Forelimb muscle (tissue), 1 donor: ENCODE measurements at regions not wholly inside any gene's neighbourhood (a gene's known extent, or its start where the extent isn't known, plus 50 kb on each side); places are given as distances from the start of the nearest gene placed in this dataset.

ENCODE experiments used
- DNase-seq: peaks from one replicate; pipeline ENCODE4 v3.0.0-alpha.2; 2013; ENCODE audit warnings: low read depth

DNA sequence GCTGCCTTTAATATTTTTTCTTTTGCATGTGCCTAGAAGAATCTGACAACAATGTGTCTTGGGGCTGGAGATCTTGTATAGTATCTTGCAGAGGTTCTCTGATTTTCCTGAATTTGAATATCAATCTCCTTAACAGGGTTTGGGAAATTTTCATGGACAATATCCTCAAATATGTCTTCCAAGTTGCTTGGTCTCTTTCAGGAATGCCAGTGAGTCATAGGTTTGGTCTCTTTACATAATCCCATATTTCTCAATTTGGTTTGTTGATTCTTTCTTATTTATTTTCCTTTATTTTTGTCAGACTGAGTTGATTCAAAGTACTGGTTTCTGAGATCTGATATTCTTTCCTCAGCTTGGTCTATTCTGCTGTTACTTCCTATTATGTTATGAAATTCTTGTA is 208.7 kb upstream of the GLI3 start:
- no peak for DNase-seq

DNA sequence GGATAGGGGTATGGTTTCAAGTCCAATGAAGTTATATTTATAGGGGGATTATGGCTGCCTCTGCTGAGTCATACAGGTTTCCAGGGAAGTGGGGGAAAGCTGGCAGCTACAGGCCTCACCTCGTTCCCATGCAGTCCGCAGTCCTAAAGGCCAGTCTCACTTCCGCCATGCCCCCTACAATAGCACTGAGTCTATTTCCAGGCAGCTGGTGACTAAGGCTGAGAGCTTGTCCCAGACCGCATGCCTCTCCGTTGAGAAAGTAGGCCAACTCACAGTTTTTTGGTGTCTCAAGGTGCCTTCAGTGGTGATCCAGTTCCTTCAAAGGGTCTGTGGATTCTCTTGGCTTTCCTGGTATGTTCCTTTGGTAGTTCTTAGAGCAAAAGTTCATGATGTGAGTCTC is 203.9 kb upstream of the GLI3 start:
- no peak for DNase-seq

DNA sequence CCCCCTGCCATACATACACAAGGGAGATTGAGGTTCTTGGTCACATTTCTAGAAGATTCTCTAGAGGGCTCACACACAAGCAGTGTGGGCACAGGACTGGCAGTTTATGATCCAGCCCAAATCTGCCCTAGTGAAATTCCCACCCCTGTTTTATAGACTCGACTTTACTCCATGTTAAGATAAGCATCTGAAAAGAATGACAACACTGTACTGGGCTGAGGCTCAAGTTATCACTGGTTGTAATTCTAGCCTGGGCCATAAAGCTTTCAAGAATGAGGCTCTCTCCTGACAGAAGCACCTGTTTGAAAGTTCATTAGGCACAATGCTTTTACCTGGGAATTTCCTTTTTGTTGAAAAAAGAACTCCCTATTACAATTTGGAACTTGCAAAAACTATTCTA is 195.6 kb upstream of the GLI3 start:
- no peak for DNase-seq

DNA sequence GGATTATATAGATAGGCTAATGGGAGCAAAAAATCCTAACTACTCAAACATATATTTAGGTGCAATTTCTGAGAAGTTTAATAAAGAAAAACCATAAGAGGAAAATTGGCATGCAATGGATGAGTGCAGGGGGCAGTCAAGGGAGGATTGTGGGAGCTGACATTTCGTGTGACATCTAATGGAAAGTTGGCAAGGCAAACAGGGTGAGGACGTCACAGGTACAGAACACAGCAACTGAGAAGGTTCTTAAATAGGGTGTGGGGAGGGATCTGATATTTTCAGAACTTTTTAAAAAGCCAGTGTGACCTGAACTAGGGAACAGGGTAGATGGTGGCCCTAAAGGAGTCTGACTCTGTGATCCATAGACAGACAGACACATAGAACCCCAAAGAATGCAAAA is 194.9 kb upstream of the GLI3 start:
- no peak for DNase-seq

DNA sequence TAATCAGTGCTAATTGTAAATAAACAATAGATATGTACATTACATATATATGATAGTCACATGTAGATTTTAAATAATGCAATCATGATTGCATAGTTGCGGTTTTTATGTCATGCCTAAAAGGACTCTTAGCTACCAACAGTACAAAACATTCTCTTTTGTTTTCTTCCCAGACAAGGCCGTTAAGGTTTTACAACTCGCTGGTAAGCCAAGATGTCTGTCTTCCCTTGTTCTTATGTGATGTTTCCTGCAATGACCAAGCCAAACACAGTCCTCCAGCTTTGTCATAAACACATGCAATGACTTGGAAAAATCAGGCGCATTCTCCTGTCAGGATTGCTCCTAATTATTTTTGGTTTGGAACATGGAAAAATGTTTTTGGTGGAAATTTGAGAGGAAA is 192.3 kb upstream of the GLI3 start:
- no peak for DNase-seq

DNA sequence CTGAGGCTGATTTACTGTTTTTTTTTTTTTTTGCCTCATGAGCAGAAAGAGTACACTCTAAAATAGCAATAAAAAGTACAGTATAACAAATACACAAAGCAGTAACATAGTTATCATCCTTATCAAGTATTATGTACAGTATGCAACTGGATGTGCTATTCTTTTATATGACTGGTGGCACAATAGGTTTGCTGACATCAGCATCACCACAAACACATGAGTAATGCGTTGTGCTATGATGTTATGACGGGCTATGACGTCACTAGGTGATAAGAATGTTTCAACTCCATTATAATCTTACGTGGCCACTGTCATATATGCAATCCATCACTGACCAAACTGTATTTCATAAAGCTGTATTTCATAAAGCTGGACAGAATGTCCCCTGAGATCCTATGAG is 189.2 kb upstream of the GLI3 start:
- no peak for DNase-seq

DNA sequence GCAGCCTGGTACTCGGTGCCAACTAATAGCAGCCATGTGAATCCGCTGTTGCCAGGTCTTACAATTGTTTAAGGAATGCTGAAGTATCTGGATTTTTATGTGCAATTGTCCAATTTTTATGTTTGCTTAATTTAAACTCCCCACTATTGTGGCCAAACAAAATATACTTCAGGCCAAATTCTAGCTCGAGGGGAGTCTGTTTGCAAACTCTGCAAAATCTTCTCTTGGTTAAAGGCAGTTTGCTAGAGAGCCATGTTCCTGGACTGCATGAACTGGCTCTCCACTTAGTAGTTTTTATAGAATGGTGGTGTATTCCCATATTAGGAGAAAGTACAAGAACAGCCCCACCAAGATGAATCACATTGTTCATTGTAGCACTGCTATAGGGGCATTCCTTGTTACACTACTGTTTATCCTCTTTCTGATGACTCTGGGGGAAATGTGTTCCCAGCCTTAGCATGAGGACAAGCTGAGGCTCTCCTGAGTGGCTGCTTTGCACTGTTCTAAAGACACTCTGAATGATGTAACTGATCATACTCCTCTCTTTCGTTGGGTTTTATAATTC is 178.0 kb upstream of the GLI3 start:
- no peak for DNase-seq

DNA sequence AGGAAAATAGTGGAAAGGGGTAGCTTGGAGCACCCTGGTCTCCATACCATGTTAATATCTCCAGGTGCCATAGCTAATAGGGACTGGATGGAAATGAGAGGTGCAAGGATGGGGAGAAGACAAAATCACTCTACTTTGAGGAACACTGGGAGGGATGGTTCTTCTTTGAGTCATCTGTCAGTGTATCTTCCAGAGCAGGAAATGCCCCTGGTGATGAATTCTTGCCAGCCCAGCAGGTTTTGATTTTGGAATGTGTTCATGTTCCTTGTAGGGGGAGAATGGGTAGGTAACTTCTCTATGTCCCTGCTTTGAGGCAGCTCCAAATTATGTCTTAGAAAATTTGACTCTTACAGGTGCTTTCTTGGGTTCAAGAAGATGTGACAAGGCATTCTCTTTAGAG is 177.0 kb upstream of the GLI3 start:
- no peak for DNase-seq

DNA sequence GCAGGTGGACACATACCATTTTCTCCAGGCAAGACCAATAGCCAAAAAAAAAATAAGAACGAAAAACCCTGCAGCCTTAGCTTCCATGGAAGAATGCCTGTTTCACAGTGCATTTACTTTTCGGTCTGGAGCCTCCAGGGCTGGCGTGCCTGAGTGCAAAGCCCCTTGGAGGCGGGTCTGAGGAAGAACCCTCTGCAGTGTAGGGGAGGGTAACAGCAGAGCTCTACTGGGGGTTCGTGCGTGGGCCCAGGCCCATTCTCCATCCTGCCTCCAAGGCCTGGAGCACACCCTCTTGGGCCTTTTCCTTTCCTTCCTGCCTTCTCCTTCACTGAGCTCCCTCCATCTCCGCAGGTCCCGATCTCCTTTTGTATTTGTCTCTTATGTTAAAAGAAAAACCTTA is 172.3 kb upstream of the GLI3 start:
- no peak for DNase-seq

DNA sequence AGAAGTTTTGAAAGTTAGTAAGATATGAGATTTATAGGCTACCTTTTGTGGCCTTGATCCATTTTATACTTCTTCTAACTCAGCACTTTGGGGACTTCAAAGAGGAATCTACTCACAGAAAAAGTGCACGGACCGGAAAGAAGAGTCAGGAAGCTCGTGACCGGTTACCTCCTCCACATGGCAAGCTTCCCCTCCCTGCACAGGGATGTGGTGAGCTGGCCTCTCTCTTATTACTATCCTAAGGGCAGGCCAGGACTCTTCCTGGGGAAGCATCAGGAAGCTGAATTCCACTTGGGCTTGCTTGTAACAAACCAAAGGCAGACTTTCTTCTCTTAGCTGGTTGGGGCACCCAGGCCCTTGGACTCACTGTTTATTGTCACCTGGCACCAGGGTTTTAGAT is 170.8 kb upstream of the GLI3 start:
- DNase-seq = no peak

DNA sequence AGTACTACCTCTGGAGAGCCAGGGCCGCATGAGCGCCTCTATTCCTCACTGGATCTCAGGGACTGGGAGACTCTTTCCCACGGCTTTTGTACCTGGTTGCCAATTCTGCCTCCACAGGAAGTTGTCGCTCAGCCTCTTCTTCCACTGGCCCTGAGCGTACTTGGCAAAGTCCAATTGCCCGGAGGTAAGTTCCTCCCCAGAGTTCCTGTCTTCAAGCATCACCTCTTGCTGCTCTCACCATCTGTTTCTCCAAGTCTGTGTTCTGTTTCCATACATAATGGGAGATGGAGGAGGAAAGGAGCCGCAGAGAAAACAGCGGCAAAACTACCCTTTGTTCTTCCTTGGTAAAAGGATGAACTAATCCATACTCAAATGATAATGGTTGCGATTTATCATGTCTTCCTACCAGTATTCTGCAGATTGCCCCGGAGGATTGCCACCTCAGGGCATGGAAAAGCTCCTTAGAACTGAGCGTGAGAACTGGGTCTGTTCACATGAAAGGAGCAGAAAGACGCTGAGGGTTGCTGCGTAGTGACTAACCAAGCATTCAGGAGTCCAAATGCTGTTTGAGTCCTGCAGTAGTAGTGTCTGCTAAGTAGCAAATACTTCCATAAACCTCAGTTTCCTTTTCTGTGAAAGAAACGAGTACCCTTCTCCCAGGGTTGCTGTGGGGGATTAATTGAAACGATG is 170.2 kb upstream of the GLI3 start:
- DNase-seq = no peak

DNA sequence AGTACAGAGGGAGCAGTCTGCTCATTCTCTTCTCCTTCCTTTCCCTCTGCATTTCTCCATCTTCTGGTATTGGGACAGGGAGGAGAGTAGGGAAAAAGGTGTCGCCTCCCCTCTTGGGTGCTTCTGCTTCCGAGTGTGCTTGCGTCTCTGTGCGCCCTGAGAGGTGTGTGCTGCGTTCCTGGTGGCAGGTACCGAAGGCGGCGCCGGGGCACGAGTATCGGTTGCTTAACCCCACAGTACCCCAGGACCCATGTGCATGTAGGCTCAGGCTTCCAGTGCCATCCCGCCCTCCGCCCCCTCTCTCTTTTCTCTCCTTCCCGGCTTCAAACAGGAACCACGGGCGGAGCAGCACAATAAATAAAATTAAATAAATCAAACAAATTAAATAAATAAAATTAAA is 169.3 kb upstream of the GLI3 start:
- DNase-seq = no peak

DNA sequence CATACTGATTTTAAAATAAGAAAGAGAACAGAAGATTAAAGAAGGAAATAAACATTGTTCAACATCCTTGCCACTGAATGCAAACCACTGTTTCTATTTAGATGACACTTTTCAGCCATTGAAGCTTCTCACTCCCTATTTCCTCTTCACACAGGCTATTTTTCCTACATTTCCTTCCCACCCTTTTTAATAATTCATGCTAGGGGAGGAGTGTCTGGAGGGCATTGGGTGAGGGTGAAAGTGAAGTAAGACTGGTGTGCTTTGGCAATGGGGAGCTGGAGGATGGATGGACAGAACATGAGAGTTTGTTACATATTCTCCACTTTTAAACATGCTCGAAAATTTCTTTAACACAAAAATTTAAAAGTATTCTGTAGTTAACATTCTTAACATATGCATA is 168.8 kb upstream of the GLI3 start:
- DNase-seq = no peak

DNA sequence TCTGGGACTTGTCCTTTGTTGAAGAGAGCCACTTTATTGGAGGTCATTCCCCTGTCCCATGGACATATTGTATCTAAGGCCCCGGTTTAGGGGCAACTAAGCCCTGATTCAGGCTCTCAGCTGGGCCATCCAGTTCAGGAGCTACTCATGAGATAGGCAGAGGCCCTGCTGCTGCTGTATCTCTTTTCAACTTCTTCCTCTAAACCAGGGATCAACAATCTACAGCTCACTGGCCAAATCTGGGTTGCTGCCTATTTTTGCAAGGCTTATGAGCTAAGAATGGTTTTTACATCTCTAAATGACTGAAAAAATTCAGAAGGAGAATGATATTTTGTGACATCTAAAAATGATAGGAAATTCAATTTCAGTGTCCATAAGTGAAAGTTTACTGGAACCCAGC is 166.8 kb upstream of the GLI3 start:
- no peak for DNase-seq

DNA sequence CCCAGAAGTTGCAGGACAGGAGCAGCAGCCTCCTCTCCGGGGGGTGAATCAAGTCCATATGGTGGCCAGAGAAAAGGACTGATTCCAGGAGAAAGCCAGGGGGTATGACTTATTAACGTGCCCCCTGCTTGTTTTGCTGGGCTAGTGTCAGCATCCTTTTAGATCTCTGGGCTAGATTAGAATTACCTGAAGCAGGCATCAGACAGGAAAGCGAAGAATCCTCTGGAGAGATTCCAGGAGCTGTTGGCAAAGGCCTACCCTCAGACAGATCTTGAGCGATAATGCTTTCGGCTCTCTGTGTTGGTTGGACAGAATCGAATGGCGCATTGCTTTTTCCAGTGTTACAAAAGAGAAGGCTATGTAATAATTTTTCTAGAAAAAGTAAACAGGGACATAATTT is 164.0 kb upstream of the GLI3 start:
- DNase-seq = no peak

DNA sequence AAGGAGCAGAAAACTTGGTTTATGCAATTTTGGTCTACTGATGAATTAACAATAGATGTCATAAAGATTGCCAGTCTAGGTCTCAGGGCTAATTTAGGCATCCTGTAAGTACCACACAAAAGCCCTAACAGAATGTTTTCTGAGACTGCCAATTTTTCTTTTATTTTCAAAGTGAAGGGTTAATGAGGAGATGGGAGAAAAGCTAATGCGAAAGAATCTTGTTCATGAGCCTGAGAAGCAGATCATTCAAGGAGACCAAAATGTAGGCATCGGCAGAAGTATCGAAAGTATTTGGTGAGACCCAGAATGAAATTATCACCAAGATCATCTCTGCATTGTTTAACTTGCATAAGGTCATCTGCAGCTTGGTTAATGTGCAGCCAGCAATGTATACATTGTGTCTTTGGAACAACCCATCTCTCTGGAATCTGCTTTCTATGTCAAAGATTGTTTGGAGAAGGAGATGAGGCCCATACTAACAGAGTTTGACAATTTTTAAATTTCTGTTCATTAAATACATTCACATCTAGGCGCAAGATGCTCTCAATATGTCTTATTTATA is 163.3 kb upstream of the GLI3 start:
- no peak for DNase-seq

DNA sequence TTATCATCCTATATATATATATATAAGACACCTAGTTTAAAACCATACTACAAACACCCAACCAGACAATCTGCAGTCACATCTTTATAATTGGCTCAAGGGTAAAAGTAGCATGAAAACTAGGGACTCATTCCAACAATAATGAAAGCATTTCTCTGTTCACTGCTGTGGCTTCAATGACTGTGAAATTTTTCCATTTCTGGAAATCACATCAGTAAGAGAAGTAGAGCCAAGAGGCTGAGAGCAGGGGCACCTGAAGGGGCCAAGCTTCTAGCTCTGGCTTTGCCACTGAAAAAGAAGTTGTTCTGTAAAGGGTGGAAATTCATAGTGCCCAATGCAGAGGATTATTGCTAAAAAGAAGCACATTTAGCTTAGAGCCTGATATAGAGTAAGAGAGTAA is 158.6 kb upstream of the GLI3 start:
- DNase-seq = no peak

DNA sequence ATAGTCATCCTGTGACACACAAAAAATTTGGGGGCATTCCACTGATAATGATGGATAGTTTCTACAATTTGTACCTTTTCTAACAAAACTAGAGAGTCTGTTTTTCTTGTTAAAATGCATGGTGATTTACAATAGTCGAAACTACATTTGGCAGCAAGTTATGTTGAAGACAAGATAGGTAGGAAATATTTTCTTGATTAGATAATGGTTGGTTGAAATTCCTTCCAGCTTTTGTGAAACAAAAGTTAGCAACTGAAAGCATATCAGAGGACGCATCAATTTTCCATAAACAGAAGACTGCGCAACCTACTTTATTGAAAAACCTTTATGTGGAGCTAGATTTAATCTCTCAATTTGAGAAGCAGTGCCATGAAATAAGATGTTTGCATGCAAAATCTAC is 155.8 kb upstream of the GLI3 start:
- no peak for DNase-seq

DNA sequence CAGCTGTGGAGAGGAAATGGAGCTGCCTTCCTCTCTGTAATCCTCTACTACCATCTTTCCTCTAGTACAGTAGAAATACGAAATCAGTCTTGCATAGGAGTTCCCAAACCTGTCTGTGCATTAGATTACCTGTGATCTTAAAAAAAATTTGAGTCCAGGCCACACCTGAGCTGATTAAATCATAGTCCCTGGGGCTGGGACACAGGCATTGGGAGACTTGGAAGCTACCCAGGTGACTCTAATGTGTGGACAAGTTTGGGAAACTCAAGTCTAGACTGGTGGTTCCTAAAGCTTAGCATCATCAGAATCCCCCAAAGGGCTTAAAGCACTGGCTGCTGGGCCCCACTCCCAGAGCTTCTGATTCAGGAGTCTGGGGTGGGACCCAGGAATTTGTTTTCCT is 152.7 kb upstream of the GLI3 start:
- DNase-seq = no peak

DNA sequence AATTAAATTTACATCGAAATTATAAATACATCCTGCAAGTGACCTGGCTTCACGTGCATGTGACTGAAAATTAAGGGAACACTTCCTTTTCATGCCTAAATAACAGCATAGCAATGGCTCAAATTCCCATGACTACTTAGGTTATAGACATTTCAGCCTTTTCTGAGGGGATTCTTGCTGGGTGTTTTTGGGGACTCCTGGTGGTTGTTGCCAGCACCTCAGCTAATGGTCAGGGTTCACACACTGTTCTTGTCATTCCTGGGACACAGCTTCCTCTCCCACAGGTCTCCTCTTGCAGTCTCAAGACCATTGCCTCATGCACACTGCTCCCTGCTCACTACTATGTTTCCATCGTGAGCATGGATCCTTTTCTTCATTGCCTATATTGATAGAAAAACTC is 148.9 kb upstream of the GLI3 start:
- DNase-seq = no peak

DNA sequence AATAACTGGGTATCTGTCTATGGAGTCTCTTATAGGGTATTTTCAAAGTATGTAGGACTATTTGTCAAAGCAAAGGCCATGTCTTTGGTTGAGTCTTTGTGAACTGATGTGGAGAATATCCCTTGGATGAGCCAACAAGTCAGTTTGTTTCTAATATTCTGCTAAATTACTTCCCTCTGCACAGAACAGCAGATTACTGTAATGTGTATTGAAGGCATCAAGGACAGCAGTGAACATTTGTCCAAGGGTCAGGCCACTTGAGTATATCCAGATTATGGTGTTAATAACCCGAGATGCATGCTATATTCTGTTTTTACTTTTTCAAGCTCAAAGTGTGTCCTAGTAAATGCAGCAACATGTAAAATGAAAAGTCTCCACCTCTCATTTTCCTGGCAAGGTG is 144.2 kb upstream of the GLI3 start:
- no peak for DNase-seq

DNA sequence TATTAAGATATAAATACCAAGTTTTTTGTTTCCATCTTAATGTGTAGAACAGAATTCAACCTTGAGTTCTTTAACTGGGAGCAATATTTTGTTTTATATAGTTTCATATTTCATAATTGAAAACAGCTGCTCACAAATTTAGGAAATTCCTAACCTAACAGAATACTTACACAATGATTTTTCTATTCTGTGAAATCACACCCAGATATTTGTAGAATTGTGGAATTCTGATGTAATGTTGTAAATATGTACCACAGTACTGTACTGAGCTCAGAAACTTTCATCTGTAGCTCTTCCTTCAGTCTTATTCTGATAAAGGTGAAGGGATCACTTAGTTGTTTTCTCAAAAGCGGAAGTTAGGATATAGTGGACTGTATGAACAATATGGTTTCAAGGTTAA is 143.4 kb upstream of the GLI3 start:
- DNase-seq = no peak

DNA sequence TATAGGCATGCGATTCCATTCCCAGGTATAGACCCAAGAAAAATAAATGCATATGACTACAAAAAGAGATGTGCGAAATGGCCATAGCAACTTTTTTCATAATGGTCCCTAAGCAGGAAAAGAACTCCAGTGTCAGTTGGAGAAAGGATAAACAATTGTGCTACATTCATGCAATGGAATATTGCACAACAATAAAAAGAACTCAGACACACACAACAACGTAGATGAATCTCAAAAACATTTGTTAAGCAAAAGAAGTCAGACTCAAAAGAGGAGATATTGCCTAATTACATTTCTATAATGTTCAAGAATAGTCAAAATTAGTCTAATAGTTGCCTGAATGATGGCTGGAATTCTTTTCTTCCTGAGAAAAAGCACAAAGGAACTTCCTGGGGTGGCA is 141.1 kb upstream of the GLI3 start:
- no peak for DNase-seq

DNA sequence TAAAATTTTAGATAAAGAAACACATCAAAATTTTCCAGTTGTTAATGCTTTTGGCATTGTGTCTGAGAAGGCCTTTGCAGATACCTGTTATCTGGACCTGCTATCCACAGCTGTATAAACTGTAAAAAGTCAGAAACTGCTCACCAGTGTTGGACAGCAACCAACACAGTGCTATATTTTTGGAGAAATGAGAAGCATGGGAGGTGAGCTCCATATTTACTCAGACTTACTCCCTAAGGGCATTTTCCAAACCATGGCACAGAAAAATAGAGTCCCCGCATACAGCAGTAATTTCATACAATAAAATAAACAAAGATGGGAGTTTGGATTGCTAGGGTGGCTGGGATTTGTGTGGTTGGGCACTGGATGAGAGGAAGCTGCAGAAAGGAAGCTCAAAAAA is 136.3 kb upstream of the GLI3 start:
- DNase-seq = no peak
